ENCODE measurements at regions not wholly inside any gene's neighbourhood (a gene's known extent, or its start where the extent isn't known, plus 50 kb on each side); places are given as distances from the start of the nearest gene placed in this dataset.

GRCh38 chr19:30824809-30825208, 452.6 kb downstream of the ZNF536 start:
- no peaks in the 10 kb centered on the region for H3K4me1 ChIP-seq
- H3K9me3 ChIP-seq = peaks cover 0 to 19% of the 10 kb centered on the region in 2 donors
- no peaks in the 10 kb centered on the region for H3K27me3 ChIP-seq
- no peak overlapping the region for H3K27ac ChIP-seq
- TF ChIP-seq CTCF (IDR thresholded peaks at IDR 0.05) = no peak
- H3K4me3 ChIP-seq = no peak overlapping the region
- no peak for DNase-seq (ENCODE audit: low spot score)
- no peaks in the 10 kb centered on the region for H3K36me3 ChIP-seq

- Histone ChIP-seq H3K4me3 (no peak overlapping the region), H3K9me3 (peaks cover 0 to 3% of the 10 kb centered on the region in 2 donors), H3K36me3 (no peaks in the 10 kb centered on the region), H3K27ac (no peak overlapping the region), H3K4me1 (no peaks in the 10 kb centered on the region), H3K27me3 (no peaks in the 10 kb centered on the region)
- TF ChIP-seq CTCF (IDR thresholded peaks at IDR 0.05) = no peak
- DNase-seq (ENCODE audit: low spot score) = no peak
Observed at GRCh38 chr19:30817965-30818567, 445.9 kb downstream of the ZNF536 start.

- no peaks in the 10 kb centered on the region for H3K36me3 ChIP-seq
- TF ChIP-seq CTCF (IDR thresholded peaks at IDR 0.05) = no peak
- H3K27me3 ChIP-seq = no peaks in the 10 kb centered on the region
- no peak overlapping the region for H3K27ac ChIP-seq
- no peak for DNase-seq (ENCODE audit: low spot score)
- no peak overlapping the region for H3K4me3 ChIP-seq
- no peaks in the 10 kb centered on the region for H3K9me3 ChIP-seq
- no peaks in the 10 kb centered on the region for H3K4me1 ChIP-seq
Observed at GRCh38 chr19:30817197-30817596, 445.0 kb downstream of the ZNF536 start.

GRCh38 chr19:30815889-30816580, 443.9 kb downstream of the ZNF536 start:
- Histone ChIP-seq H3K27ac (no peak overlapping the region), H3K27me3 (no peaks in the 10 kb centered on the region)

GRCh38 chr19:30812099-30812678, 440.0 kb downstream of the ZNF536 start:
- H3K36me3 ChIP-seq = no peaks in the 10 kb centered on the region
- no peak overlapping the region for H3K27ac ChIP-seq
- H3K9me3 ChIP-seq = peaks cover 0 to 3% of the 10 kb centered on the region in 2 donors
- H3K4me1 ChIP-seq = no peaks in the 10 kb centered on the region
- DNase-seq (ENCODE audit: low spot score) = no peak
- TF ChIP-seq CTCF (IDR thresholded peaks at IDR 0.05) = no peak
- H3K4me3 ChIP-seq = no peak overlapping the region
- no peaks in the 10 kb centered on the region for H3K27me3 ChIP-seq

More at GRCh38 chr19:30815889-30816580, 443.9 kb downstream of the ZNF536 start:
- H3K36me3 ChIP-seq = no peaks in the 10 kb centered on the region
- no peak for DNase-seq (ENCODE audit: low spot score)
- TF ChIP-seq CTCF (IDR thresholded peaks at IDR 0.05) = no peak
- H3K4me1 ChIP-seq = no peaks in the 10 kb centered on the region
- H3K4me3 ChIP-seq = no peak overlapping the region
- H3K9me3 ChIP-seq = no peaks in the 10 kb centered on the region

Data from right atrium auricular region (tissue), 2 donors.